CD4-positive, alpha-beta T cell treated with Interleukin-21 for 1 hour (primary cell): ENCODE measurements at regions not wholly inside any gene's neighbourhood (a gene's known extent, or its start where the extent isn't known, plus 50 kb on each side); places are given as distances from the start of the nearest gene placed in this dataset.

Source experiments
- DNase-seq: peaks from one replicate; pipeline ENCODE4 v3.0.0-alpha.2; 2020

- DNase-seq, result no peak
Observed at GRCh38 chr3:30341079-30341478, 265.3 kb upstream of the TGFBR2 start.

GRCh38 chr3:30341851-30342250 lies 264.6 kb upstream of the TGFBR2 start:
- no peak for DNase-seq

GRCh38 chr3:30342318-30343060 lies 263.9 kb upstream of the TGFBR2 start:
- no peak for DNase-seq

GRCh38 chr3:30343067-30343831 lies 263.2 kb upstream of the TGFBR2 start:
- DNase-seq, result no peak

- no peak for DNase-seq
Observed at GRCh38 chr3:30343861-30344260, 262.5 kb upstream of the TGFBR2 start.

- no peak for DNase-seq
Observed at GRCh38 chr3:30344288-30344687, 262.1 kb upstream of the TGFBR2 start.

GRCh38 chr3:30346933-30347320 lies 259.5 kb upstream of the TGFBR2 start:
- DNase-seq, result no peak

GRCh38 chr3:30347679-30348216 lies 258.7 kb upstream of the TGFBR2 start:
- peak; percentile 14 for DNase-seq

- DNase-seq, result no peak
Observed at GRCh38 chr3:30349507-30349906, 256.9 kb upstream of the TGFBR2 start.

- DNase-seq, result no peak
Observed at GRCh38 chr3:30350011-30350410, 256.4 kb upstream of the TGFBR2 start.

- no peak for DNase-seq
Observed at GRCh38 chr3:30350901-30351300, 255.5 kb upstream of the TGFBR2 start.

- DNase-seq, result no peak
Observed at GRCh38 chr3:30352410-30353318, 253.7 kb upstream of the TGFBR2 start.

GRCh38 chr3:30353711-30354467 lies 252.5 kb upstream of the TGFBR2 start:
- peak; percentile 82 for DNase-seq

- DNase-seq, result no peak
Observed at GRCh38 chr3:30354513-30354912, 251.9 kb upstream of the TGFBR2 start.

- DNase-seq, result no peak
Observed at GRCh38 chr3:30354972-30355371, 251.4 kb upstream of the TGFBR2 start.

GRCh38 chr3:30355622-30356021 lies 250.8 kb upstream of the TGFBR2 start:
- no peak for DNase-seq

GRCh38 chr3:30356866-30357753 lies 249.3 kb upstream of the TGFBR2 start:
- DNase-seq, result no peak

- no peak for DNase-seq
Observed at GRCh38 chr3:30357897-30358296, 248.5 kb upstream of the TGFBR2 start.

- DNase-seq, result no peak
Observed at GRCh38 chr3:30358871-30359270, 247.5 kb upstream of the TGFBR2 start.

GRCh38 chr3:30368978-30369377 lies 237.4 kb upstream of the TGFBR2 start:
- no peak for DNase-seq

- no peak for DNase-seq
Observed at GRCh38 chr3:30370681-30371271, 235.6 kb upstream of the TGFBR2 start.
